IMR-90 (cell line): ENCODE measurements at regions not wholly inside any gene's neighbourhood (a gene's known extent, or its start where the extent isn't known, plus 50 kb on each side); places are given as distances from the start of the nearest gene placed in this dataset.
A peak's percentile ranks its signal among the peaks of the same experiment; 100 is the strongest.

ENCODE experiments used
- ATAC-seq: fragments of 200-7000 bp; cut with Tn5 transposase; 2 replicates; pipeline ENCODE4 v1.9.1; 2020; ENCODE audit warnings: low read depth, mild to moderate bottlenecking, moderate library complexity
- BruUV-seq: library from RNA; stranded (reverse); fragments of 400-500 nt; replicated peaks from 2 replicates; lab custom pipeline; 2021; lab: Mats Ljungman, UMichigan
- CTCF ChIA-PET: fragments of 300-600 bp; formaldehyde crosslinking; extraction: SDS; loops from one replicate; lab custom pipeline; 2021; ENCODE audit warnings: antibody characterized with exemption; lab: Yijun Ruan, JAX
- POLR2A ChIA-PET: fragments of 300-600 bp; sonication (Branson Sonifier 250); formaldehyde crosslinking; loops from one replicate; lab custom pipeline; 2022; ENCODE audit warnings: antibody characterized with exemption; ENCODE audit not compliant: unreplicated experiment; lab: Charles Lee
- DNase-seq: peaks from one replicate; pipeline ENCODE4 v3.0.0; 2013
- H2AFZ ChIP-seq: replicated peaks from 2 replicates; pipeline ENCODE3; 2013; ENCODE audit warnings: low read length, mild to moderate bottlenecking; ENCODE audit not compliant: poor library complexity
- H2AK5ac ChIP-seq: 2 replicates; pipeline ENCODE4 v1.6.1; 2013; ENCODE audit warnings: low read depth, low read length, inconsistent platforms
- H2AK9ac ChIP-seq: replicated peaks from 2 replicates; pipeline ENCODE3; 2013; ENCODE audit warnings: mild to moderate bottlenecking, low read depth, low read length, moderate library complexity; ENCODE audit not compliant: poor library complexity
- H2BK120ac ChIP-seq: 2 replicates; pipeline ENCODE4 v1.6.1; 2013; ENCODE audit warnings: low read depth, low read length, inconsistent platforms
- H2BK15ac ChIP-seq: 3 replicates; pipeline ENCODE4 v1.6.1; 2013; ENCODE audit warnings: low read depth, low read length, inconsistent platforms
- H2BK20ac ChIP-seq: 2 replicates; pipeline ENCODE4 v1.6.1; 2013; ENCODE audit warnings: low read depth, mild to moderate bottlenecking, inconsistent platforms, low read length, moderate library complexity
- H2BK5ac ChIP-seq: 2 replicates; pipeline ENCODE4 v1.6.1; 2013; ENCODE audit warnings: mild to moderate bottlenecking, low read depth, low read length, inconsistent platforms; ENCODE audit not compliant: poor library complexity, severe bottlenecking
- H3K14ac ChIP-seq: replicated peaks from 2 replicates; pipeline ENCODE4 v1.6.1; 2013; ENCODE audit warnings: low read depth, low read length, inconsistent platforms
- H3K18ac ChIP-seq: 2 replicates; pipeline ENCODE4 v1.6.1; 2013; ENCODE audit warnings: low read depth, low read length, control low read depth
- H3K23ac ChIP-seq: 2 replicates; pipeline ENCODE4 v1.6.1; 2013; ENCODE audit warnings: low read depth, low read length, inconsistent platforms
- H3K27ac ChIP-seq: 2 replicates; pipeline ENCODE4 v1.5.1; 2013; ENCODE audit warnings: mild to moderate bottlenecking, control low read depth, low read length; ENCODE audit not compliant: insufficient read depth
- H3K27me3 ChIP-seq: 2 replicates; pipeline ENCODE4 v1.6.1; 2013; ENCODE audit warnings: low read length; ENCODE audit not compliant: control insufficient read depth, insufficient read depth
- H3K36me3 ChIP-seq: 2 replicates; pipeline ENCODE4 v1.6.1; 2013; ENCODE audit warnings: low read length, mixed read lengths; ENCODE audit not compliant: control insufficient read depth, insufficient read depth
- H3K4ac ChIP-seq: 2 replicates; pipeline ENCODE4 v1.6.1; 2013; ENCODE audit warnings: low read depth, low read length, inconsistent platforms
- H3K4me1 ChIP-seq: 2 replicates; pipeline ENCODE4 v1.6.1; 2013; ENCODE audit warnings: low read length, mixed read lengths; ENCODE audit not compliant: control insufficient read depth, insufficient read depth
- H3K4me2 ChIP-seq: 2 replicates; pipeline ENCODE4 v1.6.1; 2013; ENCODE audit warnings: low read depth, mild to moderate bottlenecking, control low read depth, low read length, moderate library complexity
- H3K4me3 ChIP-seq: 2 replicates; pipeline ENCODE4 v1.5.1; 2013; ENCODE audit warnings: low read depth, mild to moderate bottlenecking, control low read depth, low read length, moderate library complexity; ENCODE audit not compliant: insufficient read depth
- H3K56ac ChIP-seq: 2 replicates; pipeline ENCODE4 v1.6.1; 2013; ENCODE audit warnings: low read length, inconsistent platforms; ENCODE audit not compliant: insufficient read depth; ENCODE audit errors: extremely low read depth
- H3K79me1 ChIP-seq, 2 experiments: 2 replicates each; pipeline ENCODE4 v1.6.1; 2013; ENCODE audit warnings: low read length in 2 of 2, inconsistent platforms in 1 of 2, low read depth in 1 of 2
- H3K9ac ChIP-seq: 2 replicates; pipeline ENCODE4 v1.6.1; 2013; ENCODE audit warnings: low read depth, low read length, control low read depth
- H3K9me1 ChIP-seq: 2 replicates; pipeline ENCODE4 v1.6.1; 2013; ENCODE audit warnings: low read length, inconsistent platforms; ENCODE audit not compliant: insufficient read depth
- H3K9me3 ChIP-seq: 2 replicates; pipeline ENCODE4 v1.6.1; 2013; ENCODE audit warnings: low read length; ENCODE audit not compliant: control insufficient read depth, insufficient read depth
- H4K20me1 ChIP-seq: 2 replicates; pipeline ENCODE4 v1.6.1; 2013; ENCODE audit warnings: low read length, inconsistent platforms; ENCODE audit not compliant: insufficient read depth
- H4K5ac ChIP-seq: 2 replicates; pipeline ENCODE4 v1.6.1; 2013; ENCODE audit warnings: mild to moderate bottlenecking, low read depth, low read length, control low read depth
- H4K8ac ChIP-seq, 2 experiments: 2 replicates each; pipeline ENCODE4 v1.6.1; 2013; ENCODE audit warnings: low read depth in 2 of 2, low read length in 2 of 2, control low read depth in 1 of 2, inconsistent platforms in 1 of 2
- H4K91ac ChIP-seq: 2 replicates; pipeline ENCODE4 v1.6.1; 2013; ENCODE audit warnings: low read depth, low read length, inconsistent platforms; ENCODE audit not compliant: insufficient read depth
- BHLHE40 ChIP-seq: fragments of 150-350 bp; IDR thresholded peaks from 2 replicates; pipeline ENCODE4 v1.6.1; 2016; ENCODE audit warnings: mild to moderate bottlenecking, low read depth, low read length
- CEBPB ChIP-seq: IDR thresholded peaks from 2 replicates; pipeline ENCODE4 v1.6.1; 2012; ENCODE audit warnings: low read depth, low read length, improper control_type of control experiment
- CHD1 ChIP-seq: IDR thresholded peaks from 2 replicates; pipeline ENCODE4 v1.6.1; 2012; ENCODE audit warnings: low read depth, low read length, improper control_type of control experiment
- FOS ChIP-seq: fragments of 150-350 bp; IDR thresholded peaks from 2 replicates; pipeline ENCODE4 v1.6.1; 2016; ENCODE audit warnings: low read depth, low read length
- MAFK ChIP-seq: IDR thresholded peaks from 2 replicates; pipeline ENCODE4 v1.6.1; 2012; ENCODE audit warnings: low read depth, low read length, improper control_type of control experiment
- MAZ ChIP-seq: IDR thresholded peaks from 2 replicates; pipeline ENCODE4 v1.6.1; 2012; ENCODE audit warnings: low read depth, mild to moderate bottlenecking, low read length, improper control_type of control experiment, moderate library complexity, borderline replicate concordance
- MXI1 ChIP-seq: IDR thresholded peaks from 2 replicates; pipeline ENCODE4 v1.6.1; 2012; ENCODE audit warnings: low read depth, mild to moderate bottlenecking, low read length, moderate library complexity, borderline replicate concordance
- NFE2L2 ChIP-seq: fragments of 150-350 bp; IDR thresholded peaks from 2 replicates; pipeline ENCODE4 v1.6.1; 2016; ENCODE audit warnings: low read depth, mild to moderate bottlenecking, low read length
- POLR2A ChIP-seq: IDR thresholded peaks from 2 replicates; pipeline ENCODE4 v1.6.1; 2012; ENCODE audit warnings: mild to moderate bottlenecking, low read depth, low read length
- RAD21 ChIP-seq: IDR thresholded peaks from 2 replicates; pipeline ENCODE4 v1.6.1; 2012; ENCODE audit warnings: low read length, improper control_type of control experiment
- RCOR1 ChIP-seq: IDR thresholded peaks from 2 replicates; pipeline ENCODE4 v1.6.1; 2012; ENCODE audit warnings: mild to moderate bottlenecking, low read length, improper control_type of control experiment; ENCODE audit not compliant: insufficient replicate concordance
- RFX5 ChIP-seq: IDR thresholded peaks from 2 replicates; pipeline ENCODE4 v1.8.0; 2012; ENCODE audit warnings: low read depth, mild to moderate bottlenecking, low read length, moderate library complexity
- SMC3 ChIP-seq: fragments of 150-350 bp; IDR thresholded peaks from 2 replicates; pipeline ENCODE4 v1.6.1; 2016; ENCODE audit warnings: low read depth, mild to moderate bottlenecking, antibody characterized with exemption, low read length, moderate library complexity
- WGBS, 2 experiments: methylation state at CpG; one replicate each; pipeline versions ENCODE4 v1.1.5 to v1.1.7; 2013; ENCODE audit warnings: missing lambda C conversion rate in 2 of 2; ENCODE audit not compliant: insufficient read length in 1 of 2; ENCODE audit errors: extremely low coverage in 2 of 2; 5-methylcytosine and 5-hydroxymethylcytosine counted together
- dilution Hi-C: fragments of 300-500 bp; cut with HindIII; formaldehyde crosslinking; loops from one replicate; pipeline ENCODE4 v1.14.3; 2018; ENCODE audit warnings: low sequenced_read_pairs; ENCODE audit not compliant: unreplicated experiment
- in situ Hi-C: fragments of 300-500 bp; cut with MboI; formaldehyde crosslinking; loops from 3 replicates; pipeline ENCODE4 v1.14.3; 2019; ENCODE audit warnings: low sequenced_read_pairs, inconsistent platforms, mixed read lengths
- intact Hi-C: fragments of 100-400 bp; cut with micrococcal nuclease; formaldehyde crosslinking; loops from 2 replicates; pipeline ENCODE4 v1.10.0; 2022
- TF ChIP-seq, protein P1 (sequence below): fragments of 150-350 bp; IDR thresholded peaks from 2 replicates; pipeline ENCODE4 v1.6.1; 2017; ENCODE audit warnings: mild to moderate bottlenecking, antibody characterized with exemption, low read length, low read depth
- TF ChIP-seq, protein P2 (sequence below): fragments of 150-350 bp; IDR thresholded peaks from 2 replicates; pipeline ENCODE4 v1.6.1; 2016; ENCODE audit warnings: low read depth, mild to moderate bottlenecking, low read length, moderate library complexity, borderline replicate concordance
- TF ChIP-seq, protein P3 (sequence below): conservative IDR thresholded peaks from 2 replicates; pipeline ENCODE4 v1.5.1; 2012; ENCODE audit warnings: mild to moderate bottlenecking, low read depth, low read length, improper control_type of control experiment

DNA sequence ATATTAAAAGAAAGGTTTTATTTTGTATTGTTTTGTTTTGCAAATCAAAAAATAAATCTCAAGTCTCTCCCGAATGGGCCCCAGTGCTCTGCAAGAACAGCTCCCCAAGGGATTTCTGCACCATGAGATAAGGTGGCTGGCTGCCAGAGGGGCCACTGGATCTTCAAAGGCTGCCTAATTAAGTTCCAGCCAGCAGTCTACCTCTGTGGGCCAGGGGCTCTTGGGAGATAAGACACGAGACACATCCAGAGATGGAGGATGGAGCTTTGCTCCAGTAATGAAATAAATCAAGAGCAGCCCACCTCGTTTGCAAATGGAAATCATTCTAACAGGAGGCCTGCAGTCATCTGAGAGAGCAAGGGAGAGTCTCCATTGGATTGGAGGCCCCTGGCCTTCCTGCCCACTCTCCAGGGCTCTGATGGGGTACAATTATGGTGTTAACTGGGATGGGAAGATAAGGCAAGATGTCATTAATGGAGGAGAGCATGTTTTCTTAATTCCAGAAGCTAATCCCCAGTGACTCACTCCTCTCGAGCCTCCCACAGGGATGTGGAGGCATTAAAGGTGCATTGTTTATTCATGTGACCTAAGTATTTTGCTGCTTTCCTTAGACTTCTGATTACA, 155.2 kb upstream of the KAZN start:
- WGBS, 2 experiments: no CpG with 5 or more reads among the region's 4 CpGs
- no peak overlapping the region for H3K14ac ChIP-seq
- H3K56ac ChIP-seq: no peak overlapping the region
- H3K79me1 ChIP-seq: no peaks in the 10 kb centered on the region
- TF ChIP-seq BHLHE40 (no peak), SMC3 (no peak), NFE2L2 (no peak), MXI1 (no peak), RCOR1 (no peak), FOS (no peak), POLR2A (no peak), MAFK (no peak), RAD21 (no peak), MAZ (no peak), RFX5 (no peak), CHD1 (no peak), CEBPB (no peak)
- TF ChIP-seq, protein P1, sequence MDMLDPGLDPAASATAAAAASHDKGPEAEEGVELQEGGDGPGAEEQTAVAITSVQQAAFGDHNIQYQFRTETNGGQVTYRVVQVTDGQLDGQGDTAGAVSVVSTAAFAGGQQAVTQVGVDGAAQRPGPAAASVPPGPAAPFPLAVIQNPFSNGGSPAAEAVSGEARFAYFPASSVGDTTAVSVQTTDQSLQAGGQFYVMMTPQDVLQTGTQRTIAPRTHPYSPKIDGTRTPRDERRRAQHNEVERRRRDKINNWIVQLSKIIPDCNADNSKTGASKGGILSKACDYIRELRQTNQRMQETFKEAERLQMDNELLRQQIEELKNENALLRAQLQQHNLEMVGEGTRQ: no peak
- TF ChIP-seq, protein P2, sequence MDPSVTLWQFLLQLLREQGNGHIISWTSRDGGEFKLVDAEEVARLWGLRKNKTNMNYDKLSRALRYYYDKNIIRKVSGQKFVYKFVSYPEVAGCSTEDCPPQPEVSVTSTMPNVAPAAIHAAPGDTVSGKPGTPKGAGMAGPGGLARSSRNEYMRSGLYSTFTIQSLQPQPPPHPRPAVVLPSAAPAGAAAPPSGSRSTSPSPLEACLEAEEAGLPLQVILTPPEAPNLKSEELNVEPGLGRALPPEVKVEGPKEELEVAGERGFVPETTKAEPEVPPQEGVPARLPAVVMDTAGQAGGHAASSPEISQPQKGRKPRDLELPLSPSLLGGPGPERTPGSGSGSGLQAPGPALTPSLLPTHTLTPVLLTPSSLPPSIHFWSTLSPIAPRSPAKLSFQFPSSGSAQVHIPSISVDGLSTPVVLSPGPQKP: no peak
- TF ChIP-seq, protein P3, sequence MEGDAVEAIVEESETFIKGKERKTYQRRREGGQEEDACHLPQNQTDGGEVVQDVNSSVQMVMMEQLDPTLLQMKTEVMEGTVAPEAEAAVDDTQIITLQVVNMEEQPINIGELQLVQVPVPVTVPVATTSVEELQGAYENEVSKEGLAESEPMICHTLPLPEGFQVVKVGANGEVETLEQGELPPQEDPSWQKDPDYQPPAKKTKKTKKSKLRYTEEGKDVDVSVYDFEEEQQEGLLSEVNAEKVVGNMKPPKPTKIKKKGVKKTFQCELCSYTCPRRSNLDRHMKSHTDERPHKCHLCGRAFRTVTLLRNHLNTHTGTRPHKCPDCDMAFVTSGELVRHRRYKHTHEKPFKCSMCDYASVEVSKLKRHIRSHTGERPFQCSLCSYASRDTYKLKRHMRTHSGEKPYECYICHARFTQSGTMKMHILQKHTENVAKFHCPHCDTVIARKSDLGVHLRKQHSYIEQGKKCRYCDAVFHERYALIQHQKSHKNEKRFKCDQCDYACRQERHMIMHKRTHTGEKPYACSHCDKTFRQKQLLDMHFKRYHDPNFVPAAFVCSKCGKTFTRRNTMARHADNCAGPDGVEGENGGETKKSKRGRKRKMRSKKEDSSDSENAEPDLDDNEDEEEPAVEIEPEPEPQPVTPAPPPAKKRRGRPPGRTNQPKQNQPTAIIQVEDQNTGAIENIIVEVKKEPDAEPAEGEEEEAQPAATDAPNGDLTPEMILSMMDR: no peak
- H4K5ac ChIP-seq: no peak overlapping the region
- peak; percentile 48 for DNase-seq
- H2BK20ac ChIP-seq: no peak overlapping the region
- no peaks in the 10 kb centered on the region for H4K20me1 ChIP-seq
- H3K4ac ChIP-seq: no peak overlapping the region
- H2AFZ ChIP-seq: no peak overlapping the region
- H2AK9ac ChIP-seq: no peak overlapping the region
- H3K27ac ChIP-seq: no peak overlapping the region
- dilution Hi-C loops: no loop called here
- no peaks in the 10 kb centered on the region for H3K9me1 ChIP-seq
- H2AK5ac ChIP-seq: no peak overlapping the region
- peaks cover 7% of the 10 kb centered on the region for H3K4me1 ChIP-seq
- no peak overlapping the region for H2BK5ac ChIP-seq
- H3K18ac ChIP-seq: no peak overlapping the region
- no peaks in the 10 kb centered on the region for H3K27me3 ChIP-seq
- no TSS peak for BruUV-seq
- CTCF ChIA-PET: no interaction called here
- H3K9ac ChIP-seq: no peak overlapping the region
- 0 out of 2 replicates have a peak, but pooled peaks cover 2% of the 10 kb centered on the region for H3K9me3 ChIP-seq
- in situ Hi-C loops: no loop called here
- H4K8ac ChIP-seq: no peak overlapping the region
- H4K91ac ChIP-seq: no peak overlapping the region
- no peak overlapping the region for H2BK15ac ChIP-seq
- no peak overlapping the region for H3K4me3 ChIP-seq
- H2BK120ac ChIP-seq: no peak overlapping the region
- intact Hi-C loops: loop anchor here (5.0 kb wide), 1 partner anchor 44 kb away; no protein-coding TSS in a partner anchor
- no peaks in the 10 kb centered on the region for H3K36me3 ChIP-seq
- POLR2A ChIA-PET: no interaction called here
- ATAC-seq: peak; percentile 54
- no peak overlapping the region for H3K23ac ChIP-seq
- no peak overlapping the region for H3K4me2 ChIP-seq
